ENCODE measurements at regions not wholly inside any gene's neighbourhood (a gene's known extent, or its start where the extent isn't known, plus 50 kb on each side); places are given as distances from the start of the nearest gene placed in this dataset.

DNA sequence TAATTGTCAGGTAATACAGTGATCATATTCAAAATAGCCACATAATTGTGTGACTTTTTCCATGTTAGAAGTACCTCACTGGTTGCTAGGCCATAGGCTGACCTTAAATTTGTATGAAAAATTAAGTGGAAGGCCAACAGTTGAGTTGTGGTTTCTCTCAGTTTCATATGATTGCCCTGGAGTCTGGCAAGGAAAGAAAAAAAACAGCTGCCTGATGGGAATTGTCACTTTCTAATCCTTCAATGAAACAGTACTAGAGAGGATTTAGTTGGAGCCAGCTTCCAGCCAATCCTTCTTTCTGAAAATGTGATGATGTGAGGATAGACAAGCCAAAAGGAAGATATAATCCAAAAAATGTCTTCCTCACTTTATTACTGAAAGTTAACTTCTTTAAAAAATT, 113.6 kb downstream of the ALX1 start:
- Mint-ChIP-seq H3K27ac (no peak overlapping the region), H3K36me3 (ENCODE audit: low read depth) (no peaks in the 10 kb centered on the region), H3K27me3 (no peaks in the 10 kb centered on the region), H3K4me1 (ENCODE audit: low read depth) (no peaks in the 10 kb centered on the region), H3K9me3 (peaks cover 5% of the 10 kb centered on the region), H3K4me3 (no peak overlapping the region)
- intact Hi-C loops (cut with DNase I, micrococcal nuclease): no loop called here
- no peaks in the 10 kb centered on the region for H3K27me3 ChIP-seq (ENCODE audit: control insufficient read depth in 1 of 2, insufficient read depth in 2 of 2, low read length in 2 of 2)
- H3K4me1 ChIP-seq (ENCODE audit: insufficient read depth, low read length): no peaks in the 10 kb centered on the region
- H3K4me3 ChIP-seq (ENCODE audit: low read length): no peak overlapping the region
- H3K9me3 ChIP-seq (ENCODE audit: control insufficient read depth in 1 of 2, insufficient read depth in 1 of 2, low read length in 2 of 2): no peaks in the 10 kb centered on the region
- H3K27ac ChIP-seq (ENCODE audit: low read depth in 1 of 2, low read length in 2 of 2): no peak overlapping the region
- DNase-seq (no peak), ATAC-seq (ENCODE audit: poor library complexity) (no peak)
- ChIA-PET POLR2A (no interaction called here), CTCF (no interaction called here)
- no peaks in the 10 kb centered on the region for H3K36me3 ChIP-seq (ENCODE audit: insufficient read depth, low read length)
- TF ChIP-seq CTCF (IDR thresholded peaks at IDR 0.05): no peak

GRCh38 chr12:85394065-85394464, 114.0 kb downstream of the ALX1 start:
- H3K4me3 Mint-ChIP-seq: no peak overlapping the region

DNA sequence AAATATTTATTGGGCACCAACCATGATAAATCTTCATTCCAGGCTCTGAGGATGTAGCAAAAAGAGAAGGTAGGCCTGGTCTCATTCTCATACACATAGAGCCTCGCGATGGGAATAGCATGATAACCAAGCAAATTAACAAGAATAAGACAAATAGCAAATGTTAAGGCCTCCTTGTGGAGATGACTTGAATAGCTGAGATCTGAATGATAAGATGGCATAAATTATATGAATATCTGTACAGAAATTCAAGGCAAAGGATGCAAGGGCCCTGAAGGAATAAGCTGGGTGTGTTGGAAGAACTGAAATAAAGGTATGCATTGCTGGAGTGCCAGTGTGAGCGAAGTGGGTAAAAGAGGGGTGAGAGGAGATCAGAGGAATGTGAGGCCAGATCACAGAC, 114.8 kb downstream of the ALX1 start:
- H3K4me3 ChIP-seq (ENCODE audit: low read length): no peak overlapping the region
- Mint-ChIP-seq H3K4me3 (no peak overlapping the region), H3K36me3 (ENCODE audit: low read depth) (no peaks in the 10 kb centered on the region), H3K9me3 (peaks cover 5% of the 10 kb centered on the region), H3K27me3 (no peaks in the 10 kb centered on the region), H3K27ac (no peak overlapping the region), H3K4me1 (ENCODE audit: low read depth) (no peaks in the 10 kb centered on the region)
- H3K36me3 ChIP-seq (ENCODE audit: insufficient read depth, low read length): no peaks in the 10 kb centered on the region
- no peaks in the 10 kb centered on the region for H3K9me3 ChIP-seq (ENCODE audit: control insufficient read depth in 1 of 2, insufficient read depth in 1 of 2, low read length in 2 of 2)
- intact Hi-C loops (cut with DNase I, micrococcal nuclease): no loop called here
- DNase-seq (no peak), ATAC-seq (ENCODE audit: poor library complexity) (no peak)
- H3K4me1 ChIP-seq (ENCODE audit: insufficient read depth, low read length): no peaks in the 10 kb centered on the region
- H3K27me3 ChIP-seq (ENCODE audit: control insufficient read depth in 1 of 2, insufficient read depth in 2 of 2, low read length in 2 of 2): no peaks in the 10 kb centered on the region
- TF ChIP-seq CTCF (IDR thresholded peaks at IDR 0.05): no peak
- POLR2A ChIA-PET: no interaction called here
- H3K27ac ChIP-seq (ENCODE audit: low read depth in 1 of 2, low read length in 2 of 2): no peak overlapping the region
- CTCF ChIA-PET: no interaction called here

More at GRCh38 chr12:85394065-85394464, 114.0 kb downstream of the ALX1 start:
- Mint-ChIP-seq H3K9me3 (peaks cover 5% of the 10 kb centered on the region), H3K36me3 (ENCODE audit: low read depth) (no peaks in the 10 kb centered on the region), H3K4me1 (ENCODE audit: low read depth) (no peaks in the 10 kb centered on the region), H3K27ac (no peak overlapping the region), H3K27me3 (no peaks in the 10 kb centered on the region)
- no peaks in the 10 kb centered on the region for H3K9me3 ChIP-seq (ENCODE audit: control insufficient read depth in 1 of 2, insufficient read depth in 1 of 2, low read length in 2 of 2)
- intact Hi-C loops (cut with DNase I, micrococcal nuclease): no loop called here
- no peaks in the 10 kb centered on the region for H3K27me3 ChIP-seq (ENCODE audit: control insufficient read depth in 1 of 2, insufficient read depth in 2 of 2, low read length in 2 of 2)
- H3K4me3 ChIP-seq (ENCODE audit: low read length): no peak overlapping the region
- ATAC-seq (ENCODE audit: poor library complexity) (no peak), DNase-seq (no peak)
- H3K4me1 ChIP-seq (ENCODE audit: insufficient read depth, low read length): no peaks in the 10 kb centered on the region
- H3K27ac ChIP-seq (ENCODE audit: low read depth in 1 of 2, low read length in 2 of 2): no peak overlapping the region
- no peak for TF ChIP-seq CTCF (IDR thresholded peaks at IDR 0.05)
- no peaks in the 10 kb centered on the region for H3K36me3 ChIP-seq (ENCODE audit: insufficient read depth, low read length)
- CTCF ChIA-PET: no interaction called here
- POLR2A ChIA-PET: no interaction called here
